NB4 (cell line): ENCODE measurements at regions not wholly inside any gene's neighbourhood (a gene's known extent, or its start where the extent isn't known, plus 50 kb on each side); places are given as distances from the start of the nearest gene placed in this dataset.

Source experiments
- POLR2A ChIP-seq: IDR thresholded peaks from 2 replicates; pipeline ENCODE4 v1.6.1; 2011; ENCODE audit warnings: mild to moderate bottlenecking; ENCODE audit not compliant: insufficient read length; ENCODE audit errors: extremely low read depth
- TF ChIP-seq, protein P1 (sequence below): IDR thresholded peaks from one replicate; pipeline ENCODE4 v1.5.1; 2012; ENCODE audit warnings: low read depth, low read length
- TF ChIP-seq, protein P2 (sequence below): IDR thresholded peaks from 2 replicates; pipeline ENCODE4 v1.6.1; 2011; ENCODE audit warnings: low read depth, low read length

GRCh38 chr4:179597301-179597700 is 2155.1 kb upstream of the AGA start:
- no peak for TF ChIP-seq POLR2A
- TF ChIP-seq, protein P1, sequence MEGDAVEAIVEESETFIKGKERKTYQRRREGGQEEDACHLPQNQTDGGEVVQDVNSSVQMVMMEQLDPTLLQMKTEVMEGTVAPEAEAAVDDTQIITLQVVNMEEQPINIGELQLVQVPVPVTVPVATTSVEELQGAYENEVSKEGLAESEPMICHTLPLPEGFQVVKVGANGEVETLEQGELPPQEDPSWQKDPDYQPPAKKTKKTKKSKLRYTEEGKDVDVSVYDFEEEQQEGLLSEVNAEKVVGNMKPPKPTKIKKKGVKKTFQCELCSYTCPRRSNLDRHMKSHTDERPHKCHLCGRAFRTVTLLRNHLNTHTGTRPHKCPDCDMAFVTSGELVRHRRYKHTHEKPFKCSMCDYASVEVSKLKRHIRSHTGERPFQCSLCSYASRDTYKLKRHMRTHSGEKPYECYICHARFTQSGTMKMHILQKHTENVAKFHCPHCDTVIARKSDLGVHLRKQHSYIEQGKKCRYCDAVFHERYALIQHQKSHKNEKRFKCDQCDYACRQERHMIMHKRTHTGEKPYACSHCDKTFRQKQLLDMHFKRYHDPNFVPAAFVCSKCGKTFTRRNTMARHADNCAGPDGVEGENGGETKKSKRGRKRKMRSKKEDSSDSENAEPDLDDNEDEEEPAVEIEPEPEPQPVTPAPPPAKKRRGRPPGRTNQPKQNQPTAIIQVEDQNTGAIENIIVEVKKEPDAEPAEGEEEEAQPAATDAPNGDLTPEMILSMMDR: no peak
- TF ChIP-seq, protein P2, sequence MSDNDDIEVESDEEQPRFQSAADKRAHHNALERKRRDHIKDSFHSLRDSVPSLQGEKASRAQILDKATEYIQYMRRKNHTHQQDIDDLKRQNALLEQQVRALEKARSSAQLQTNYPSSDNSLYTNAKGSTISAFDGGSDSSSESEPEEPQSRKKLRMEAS: no peak
